T-helper 17 cell (primary cell): ENCODE measurements at regions not wholly inside any gene's neighbourhood (a gene's known extent, or its start where the extent isn't known, plus 50 kb on each side); places are given as distances from the start of the nearest gene placed in this dataset.

Source experiments
- ATAC-seq: fragments of 150-1000 bp; cut with Tn5 transposase; 2 replicates; pipeline ENCODE4 v1.10.0; 2021; ENCODE audit warnings: mild to moderate bottlenecking, moderate library complexity
- DNase-seq, 3 donors: peaks; one replicate each; pipeline versions ENCODE4 v3.0.0 to v3.0.0-alpha.2; 2020 to 2021
- H3K9me3 ChIP-seq: one replicate; pipeline ENCODE4 v1.7.0; 2013; ENCODE audit warnings: low read length, mild to moderate bottlenecking; ENCODE audit not compliant: control insufficient read depth, poor library complexity, severe bottlenecking
- H3K27ac Mint-ChIP-seq: one replicate; pipeline ENCODE4 v1.8.0; 2022; ENCODE audit warnings: mild to moderate bottlenecking, moderate library complexity, mixed read lengths
- H3K27me3 Mint-ChIP-seq: one replicate; pipeline ENCODE4 v1.8.0; 2022; ENCODE audit warnings: mixed read lengths
- H3K36me3 Mint-ChIP-seq: one replicate; pipeline ENCODE4 v1.8.0; 2022; ENCODE audit warnings: low read depth, mixed read lengths
- H3K4me1 Mint-ChIP-seq: one replicate; pipeline ENCODE4 v1.8.0; 2022; ENCODE audit warnings: mild to moderate bottlenecking, mixed read lengths
- H3K4me3 Mint-ChIP-seq: one replicate; pipeline ENCODE4 v1.8.0; 2022; ENCODE audit warnings: mild to moderate bottlenecking, moderate library complexity, mixed read lengths

- Mint-ChIP-seq H3K4me1 (no peaks in the 10 kb centered on the region), H3K27me3 (no peaks in the 10 kb centered on the region), H3K4me3 (no peak overlapping the region), H3K27ac (no peak overlapping the region), H3K36me3 (no peaks in the 10 kb centered on the region)
- ATAC-seq (no peak), DNase-seq (no peak)
- no peaks in the 10 kb centered on the region for H3K9me3 ChIP-seq
These were observed 214.8 kb upstream of the ATXN7L3B start for GRCh38 chr12:74322792-74323191.

GRCh38 chr12:74328623-74329022 lies 209.0 kb upstream of the ATXN7L3B start:
- Mint-ChIP-seq H3K4me1 (no peaks in the 10 kb centered on the region), H3K36me3 (no peaks in the 10 kb centered on the region)
- ATAC-seq = no peak

GRCh38 chr12:74334780-74335179 lies 202.9 kb upstream of the ATXN7L3B start:
- ATAC-seq (no peak), DNase-seq (no peak)
- no peak overlapping the region for H3K4me3 Mint-ChIP-seq
- H3K9me3 ChIP-seq = no peaks in the 10 kb centered on the region
- no peaks in the 10 kb centered on the region for H3K4me1 Mint-ChIP-seq
- no peak overlapping the region for H3K27ac Mint-ChIP-seq
- no peaks in the 10 kb centered on the region for H3K36me3 Mint-ChIP-seq
- no peaks in the 10 kb centered on the region for H3K27me3 Mint-ChIP-seq

More at GRCh38 chr12:74328623-74329022, 209.0 kb upstream of the ATXN7L3B start:
- no peak overlapping the region for H3K4me3 Mint-ChIP-seq
- H3K9me3 ChIP-seq = no peaks in the 10 kb centered on the region
- no peak overlapping the region for H3K27ac Mint-ChIP-seq
- no peaks in the 10 kb centered on the region for H3K27me3 Mint-ChIP-seq
- no peak for DNase-seq

GRCh38 chr12:74337951-74338350 lies 199.7 kb upstream of the ATXN7L3B start:
- no peak overlapping the region for H3K27ac Mint-ChIP-seq
- no peaks in the 10 kb centered on the region for H3K27me3 Mint-ChIP-seq
- no peaks in the 10 kb centered on the region for H3K9me3 ChIP-seq
- no peak overlapping the region for H3K4me3 Mint-ChIP-seq
- no peaks in the 10 kb centered on the region for H3K36me3 Mint-ChIP-seq
- no peak for ATAC-seq
- no peak for DNase-seq
- no peaks in the 10 kb centered on the region for H3K4me1 Mint-ChIP-seq

DNA sequence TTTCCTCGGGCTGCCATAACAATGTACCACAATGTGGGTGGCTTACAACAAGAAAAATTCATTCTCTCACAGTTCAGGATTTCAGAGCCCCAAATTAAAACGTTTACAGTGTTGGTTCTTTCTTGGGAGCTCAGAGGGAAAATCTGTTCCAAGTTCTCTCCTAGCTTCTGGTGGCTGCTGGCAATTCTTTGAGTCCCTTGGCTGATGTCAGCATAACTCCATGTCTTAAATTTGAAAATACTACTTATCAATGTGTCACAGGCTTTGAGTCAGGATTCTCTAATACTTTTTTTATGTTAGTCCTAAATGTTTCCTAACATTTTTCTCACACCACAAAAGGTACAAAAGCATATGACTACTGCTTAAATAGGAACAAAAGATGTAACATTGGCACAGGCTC lies 198.4 kb upstream of the ATXN7L3B start:
- no peak for ATAC-seq
- H3K27me3 Mint-ChIP-seq = no peaks in the 10 kb centered on the region
- no peak overlapping the region for H3K4me3 Mint-ChIP-seq
- no peaks in the 10 kb centered on the region for H3K36me3 Mint-ChIP-seq
- H3K4me1 Mint-ChIP-seq = no peaks in the 10 kb centered on the region
- no peak for DNase-seq
- H3K27ac Mint-ChIP-seq = no peak overlapping the region
- H3K9me3 ChIP-seq = no peaks in the 10 kb centered on the region

DNA sequence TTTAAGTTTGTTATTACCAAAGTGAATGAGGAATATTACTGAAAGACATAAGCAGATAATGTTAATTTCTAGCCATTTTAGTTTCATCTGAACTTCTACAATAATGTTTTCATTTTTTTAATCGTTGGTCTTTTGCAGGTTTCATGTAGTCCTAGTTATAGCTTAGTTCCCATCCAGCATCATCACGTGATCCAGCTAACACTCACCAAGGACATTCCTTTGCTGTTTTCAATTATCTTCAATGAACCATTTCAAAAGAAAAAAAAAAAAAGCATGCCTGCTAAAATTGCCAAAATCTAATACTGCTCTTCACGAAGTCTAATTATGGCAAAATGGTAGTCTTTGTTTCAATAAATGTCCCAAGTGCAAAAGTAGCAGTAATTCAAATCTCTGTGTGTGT lies 187.7 kb upstream of the ATXN7L3B start:
- ATAC-seq = no peak
- no peaks in the 10 kb centered on the region for H3K27me3 Mint-ChIP-seq
- no peaks in the 10 kb centered on the region for H3K4me1 Mint-ChIP-seq

GRCh38 chr12:74365178-74365964 lies 172.3 kb upstream of the ATXN7L3B start:
- DNase-seq (no peak), ATAC-seq (no peak)
- Mint-ChIP-seq H3K27me3 (peaks cover 6% of the 10 kb centered on the region), H3K36me3 (no peaks in the 10 kb centered on the region), H3K4me3 (no peak overlapping the region), H3K27ac (no peak overlapping the region), H3K4me1 (no peaks in the 10 kb centered on the region)
- peaks cover 6% of the 10 kb centered on the region for H3K9me3 ChIP-seq

More for the DNA sequence above, 187.7 kb upstream of the ATXN7L3B start:
- no peak for DNase-seq
- Mint-ChIP-seq H3K27ac (no peak overlapping the region), H3K4me3 (no peak overlapping the region), H3K36me3 (no peaks in the 10 kb centered on the region)
- H3K9me3 ChIP-seq = no peaks in the 10 kb centered on the region

DNA sequence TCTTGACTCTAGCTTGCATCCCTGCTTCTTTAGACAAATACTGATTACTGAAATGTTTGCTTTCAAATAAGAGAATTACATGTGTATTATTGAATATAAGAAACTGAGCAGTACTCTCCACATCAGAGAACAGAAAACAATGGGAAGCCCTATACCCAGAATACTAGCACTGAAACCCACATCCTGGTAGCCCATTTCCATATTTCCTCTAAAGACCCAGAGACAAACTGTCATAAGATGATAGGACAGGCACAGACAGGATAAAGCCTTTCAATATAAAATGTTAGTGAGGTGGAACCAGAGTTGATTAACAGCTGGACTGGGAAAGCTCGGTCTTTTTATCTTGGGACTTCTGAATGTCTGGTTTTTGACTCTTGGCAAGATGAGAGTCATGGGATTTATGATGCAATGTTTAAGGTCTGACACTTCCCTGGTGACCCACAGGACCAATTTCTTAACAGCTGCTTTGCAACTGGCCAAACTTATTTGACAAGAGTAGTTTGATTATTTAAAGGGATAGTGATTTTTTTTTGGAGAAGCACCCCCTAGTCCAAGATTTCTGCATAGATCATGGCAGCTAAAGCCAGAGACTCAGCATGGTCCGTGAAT lies 166.9 kb upstream of the ATXN7L3B start:
- ATAC-seq (no peak), DNase-seq (no peak)
- Mint-ChIP-seq H3K36me3 (no peaks in the 10 kb centered on the region), H3K4me1 (no peaks in the 10 kb centered on the region), H3K4me3 (no peak overlapping the region), H3K27ac (no peak overlapping the region), H3K27me3 (peaks cover under 1% of the 10 kb centered on the region)
- H3K9me3 ChIP-seq = peaks cover 6% of the 10 kb centered on the region

DNA sequence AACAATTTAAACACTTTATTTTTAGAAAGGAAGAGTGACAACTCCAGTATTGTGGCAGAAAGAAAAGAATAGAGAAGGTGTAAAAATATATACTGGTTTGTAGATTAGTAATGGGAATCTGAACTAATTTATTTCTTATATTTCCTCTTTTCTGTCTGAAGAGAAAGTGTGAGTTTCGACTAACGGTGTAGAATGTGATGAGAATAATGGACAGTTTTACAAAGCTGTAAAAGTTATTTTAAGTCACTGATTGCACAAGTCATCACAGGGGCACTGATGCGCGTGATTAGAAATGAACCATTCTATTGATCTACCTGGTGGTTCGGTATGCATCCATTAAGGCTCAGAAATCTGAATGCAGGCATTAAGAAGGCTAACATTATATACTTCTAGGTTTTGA lies 158.5 kb upstream of the ATXN7L3B start:
- H3K4me1 Mint-ChIP-seq = no peaks in the 10 kb centered on the region
- peaks cover 3% of the 10 kb centered on the region for H3K27me3 Mint-ChIP-seq
- no peak for DNase-seq
- H3K27ac Mint-ChIP-seq = no peak overlapping the region
- no peaks in the 10 kb centered on the region for H3K36me3 Mint-ChIP-seq
- H3K4me3 Mint-ChIP-seq = no peak overlapping the region
- ATAC-seq = no peak
- H3K9me3 ChIP-seq = no peaks in the 10 kb centered on the region

- peaks cover 6% of the 10 kb centered on the region for H3K27me3 Mint-ChIP-seq
- no peak for ATAC-seq
- DNase-seq = no peak
- no peak overlapping the region for H3K27ac Mint-ChIP-seq
- no peaks in the 10 kb centered on the region for H3K9me3 ChIP-seq
- no peaks in the 10 kb centered on the region for H3K36me3 Mint-ChIP-seq
- no peaks in the 10 kb centered on the region for H3K4me1 Mint-ChIP-seq
- no peak overlapping the region for H3K4me3 Mint-ChIP-seq
These were observed 155.7 kb upstream of the ATXN7L3B start for GRCh38 chr12:74381958-74382357.

GRCh38 chr12:74382983-74383382 lies 154.7 kb upstream of the ATXN7L3B start:
- H3K27ac Mint-ChIP-seq = no peak overlapping the region
- no peak overlapping the region for H3K4me3 Mint-ChIP-seq
- ATAC-seq (no peak), DNase-seq (no peak)
- no peaks in the 10 kb centered on the region for H3K4me1 Mint-ChIP-seq
- H3K9me3 ChIP-seq = no peaks in the 10 kb centered on the region
- H3K36me3 Mint-ChIP-seq = no peaks in the 10 kb centered on the region
- peaks cover 6% of the 10 kb centered on the region for H3K27me3 Mint-ChIP-seq

- H3K27ac Mint-ChIP-seq = no peak overlapping the region
- no peak overlapping the region for H3K4me3 Mint-ChIP-seq
- H3K9me3 ChIP-seq = no peaks in the 10 kb centered on the region
- no peaks in the 10 kb centered on the region for H3K27me3 Mint-ChIP-seq
- no peaks in the 10 kb centered on the region for H3K4me1 Mint-ChIP-seq
- ATAC-seq = no peak
- no peak for DNase-seq
- no peaks in the 10 kb centered on the region for H3K36me3 Mint-ChIP-seq
These were observed 146.4 kb upstream of the ATXN7L3B start for GRCh38 chr12:74391283-74391682.

DNA sequence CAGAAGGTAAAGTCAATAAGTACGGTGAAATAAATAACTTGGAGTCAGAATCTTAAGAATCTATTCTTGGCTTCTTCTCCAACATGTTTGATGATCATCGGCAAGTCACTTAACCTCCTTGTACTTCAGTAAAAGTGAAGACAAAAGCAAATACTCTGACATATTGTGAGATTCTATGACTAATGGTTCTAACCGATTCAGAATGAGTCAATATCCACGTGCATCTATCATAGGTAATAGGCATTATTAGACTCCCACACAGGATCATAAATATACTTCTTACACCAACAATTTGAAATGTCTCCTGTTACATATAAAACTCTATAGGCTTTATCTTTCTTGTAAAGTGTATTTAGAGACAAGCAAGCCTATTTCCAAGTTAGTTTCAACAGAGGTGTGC lies 144.4 kb upstream of the ATXN7L3B start:
- DNase-seq = no peak
- no peaks in the 10 kb centered on the region for H3K4me1 Mint-ChIP-seq
- H3K4me3 Mint-ChIP-seq = no peak overlapping the region
- H3K9me3 ChIP-seq = no peaks in the 10 kb centered on the region
- no peak for ATAC-seq
- H3K27me3 Mint-ChIP-seq = peaks cover 5% of the 10 kb centered on the region
- H3K36me3 Mint-ChIP-seq = no peaks in the 10 kb centered on the region
- no peak overlapping the region for H3K27ac Mint-ChIP-seq

GRCh38 chr12:74394647-74395046 lies 143.0 kb upstream of the ATXN7L3B start:
- H3K36me3 Mint-ChIP-seq = no peaks in the 10 kb centered on the region
- DNase-seq (no peak), ATAC-seq (no peak)
- H3K9me3 ChIP-seq = no peaks in the 10 kb centered on the region
- peaks cover 5% of the 10 kb centered on the region for H3K27me3 Mint-ChIP-seq
- H3K4me1 Mint-ChIP-seq = no peaks in the 10 kb centered on the region
- no peak overlapping the region for H3K27ac Mint-ChIP-seq
- H3K4me3 Mint-ChIP-seq = no peak overlapping the region
